Nucleus accumbens (tissue), 56 donors: ENCODE measurements at regions not wholly inside any gene's neighbourhood (a gene's known extent, or its start where the extent isn't known, plus 50 kb on each side); places are given as distances from the start of the nearest gene placed in this dataset.
"Not testable (repeated sequence)": the region's sequence is repeated elsewhere in the genome, so short reads cannot be mapped to it uniquely, and the experiment has no call there.

ENCODE experiments used
- DNase-seq, 56 donors: peaks; one replicate each; lab custom pipeline; 2025; lab: John Stamatoyannopoulos, UW

GRCh38 chr15:31503758-31504461, 177.3 kb downstream of the KLF13 start:
- DNase-seq, result no peak

- DNase-seq, result no peak
Observed at GRCh38 chr15:31504462-31504839, 177.8 kb downstream of the KLF13 start.

- DNase-seq, result not testable (repeated sequence)
Observed at GRCh38 chr15:31507573-31507972, 180.9 kb downstream of the KLF13 start.

GRCh38 chr15:31508656-31509055, 182.0 kb downstream of the KLF13 start:
- DNase-seq, result no peak

GRCh38 chr15:31510057-31510456, 183.4 kb downstream of the KLF13 start:
- DNase-seq, result no peak

- DNase-seq, result no peak
Observed at GRCh38 chr15:31511707-31512310, 185.2 kb downstream of the KLF13 start.

- no peak for DNase-seq
Observed at GRCh38 chr15:31513178-31513577, 186.5 kb downstream of the KLF13 start.

- no peak for DNase-seq
Observed at GRCh38 chr15:31516440-31516839, 189.8 kb downstream of the KLF13 start.

GRCh38 chr15:31516874-31517273, 190.2 kb downstream of the KLF13 start:
- DNase-seq, result no peak

- DNase-seq, result no peak
Observed at GRCh38 chr15:31517711-31518110, 191.1 kb downstream of the KLF13 start.

GRCh38 chr15:31522028-31522427, 195.4 kb downstream of the KLF13 start:
- DNase-seq, result no peak

- no peak for DNase-seq
Observed at GRCh38 chr15:31523027-31523654, 196.5 kb downstream of the KLF13 start.

GRCh38 chr15:31523655-31524049, 197.0 kb downstream of the KLF13 start:
- no peak for DNase-seq

- DNase-seq, result no peak
Observed at GRCh38 chr15:31525185-31525695, 198.6 kb downstream of the KLF13 start.

- DNase-seq, result no peak
Observed at GRCh38 chr15:31525988-31526665, 199.5 kb downstream of the KLF13 start.

GRCh38 chr15:31526916-31527690, 200.5 kb downstream of the KLF13 start:
- no peak for DNase-seq

GRCh38 chr15:31528846-31529245, 202.2 kb downstream of the KLF13 start:
- peak in 16 of 56 donors; percentile 8 to 57 (median 34) for DNase-seq

GRCh38 chr15:31537770-31538592, 211.3 kb downstream of the KLF13 start:
- DNase-seq, result no peak

- DNase-seq, result no peak
Observed at GRCh38 chr15:31540633-31541032, 214.0 kb downstream of the KLF13 start.
